ENCODE measurements at regions not wholly inside any gene's neighbourhood (a gene's known extent, or its start where the extent isn't known, plus 50 kb on each side); places are given as distances from the start of the nearest gene placed in this dataset.

- no peak overlapping the region for H3K27ac ChIP-seq
Observed at GRCh38 chr6:15922510-15923250, 206.2 kb upstream of the MYLIP start.

DNA sequence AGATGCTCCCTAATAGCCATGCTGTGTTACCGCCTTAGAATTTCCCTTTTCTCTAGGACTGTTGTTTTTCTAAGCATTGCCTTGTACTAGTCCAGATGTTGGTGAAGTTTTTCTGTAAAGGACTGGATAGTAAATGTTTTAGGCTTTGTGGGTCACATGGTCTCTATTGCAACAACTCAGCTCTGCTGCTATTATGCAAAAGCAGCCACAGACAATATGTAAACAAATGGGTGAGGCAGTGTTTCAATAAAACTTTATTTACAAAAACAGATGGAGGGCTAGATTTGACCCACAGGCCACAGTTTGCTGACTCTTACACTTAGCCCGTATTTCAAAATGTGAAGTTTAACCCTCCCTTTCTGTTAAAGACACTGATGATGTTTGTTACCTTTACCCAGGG lies 207.6 kb upstream of the MYLIP start:
- TF ChIP-seq CTCF (conservative IDR thresholded peaks at IDR 0.05): no peak
- no peak overlapping the region for H3K27ac ChIP-seq

More at GRCh38 chr6:15922510-15923250, 206.2 kb upstream of the MYLIP start:
- TF ChIP-seq CTCF (conservative IDR thresholded peaks at IDR 0.05): no peak

DNA sequence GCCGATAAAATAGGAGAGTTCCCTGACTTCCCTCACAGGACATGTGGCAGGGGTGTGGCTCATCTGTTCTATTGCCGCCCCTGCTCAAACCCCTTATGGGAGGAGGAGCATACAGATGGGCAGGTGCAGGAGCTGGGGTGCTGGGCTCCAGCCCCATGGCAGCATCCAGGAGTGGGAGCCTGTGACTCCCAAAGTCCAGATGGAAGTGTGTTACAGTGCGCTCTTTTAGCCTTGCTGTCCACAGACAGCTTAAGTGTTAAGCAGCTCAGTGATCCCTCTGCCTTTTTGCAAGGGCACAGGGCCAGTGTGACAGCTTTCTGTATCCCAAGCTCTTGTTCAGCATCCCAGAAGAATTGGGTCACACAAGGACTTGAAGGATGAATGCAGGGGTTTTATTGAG lies 212.3 kb upstream of the MYLIP start:
- H3K27ac ChIP-seq: no peak overlapping the region
- no peak for TF ChIP-seq CTCF (conservative IDR thresholded peaks at IDR 0.05)

GRCh38 chr6:15915508-15916178 lies 213.2 kb upstream of the MYLIP start:
- no peak overlapping the region for H3K27ac ChIP-seq
- no peak for TF ChIP-seq CTCF (conservative IDR thresholded peaks at IDR 0.05)

- no peak for TF ChIP-seq CTCF (conservative IDR thresholded peaks at IDR 0.05)
- no peak overlapping the region for H3K27ac ChIP-seq
Observed at GRCh38 chr6:15914553-15914952, 214.3 kb upstream of the MYLIP start.

- TF ChIP-seq CTCF (conservative IDR thresholded peaks at IDR 0.05): no peak
- H3K27ac ChIP-seq: no peak overlapping the region
Observed at GRCh38 chr6:15913573-15913972, 215.3 kb upstream of the MYLIP start.

DNA sequence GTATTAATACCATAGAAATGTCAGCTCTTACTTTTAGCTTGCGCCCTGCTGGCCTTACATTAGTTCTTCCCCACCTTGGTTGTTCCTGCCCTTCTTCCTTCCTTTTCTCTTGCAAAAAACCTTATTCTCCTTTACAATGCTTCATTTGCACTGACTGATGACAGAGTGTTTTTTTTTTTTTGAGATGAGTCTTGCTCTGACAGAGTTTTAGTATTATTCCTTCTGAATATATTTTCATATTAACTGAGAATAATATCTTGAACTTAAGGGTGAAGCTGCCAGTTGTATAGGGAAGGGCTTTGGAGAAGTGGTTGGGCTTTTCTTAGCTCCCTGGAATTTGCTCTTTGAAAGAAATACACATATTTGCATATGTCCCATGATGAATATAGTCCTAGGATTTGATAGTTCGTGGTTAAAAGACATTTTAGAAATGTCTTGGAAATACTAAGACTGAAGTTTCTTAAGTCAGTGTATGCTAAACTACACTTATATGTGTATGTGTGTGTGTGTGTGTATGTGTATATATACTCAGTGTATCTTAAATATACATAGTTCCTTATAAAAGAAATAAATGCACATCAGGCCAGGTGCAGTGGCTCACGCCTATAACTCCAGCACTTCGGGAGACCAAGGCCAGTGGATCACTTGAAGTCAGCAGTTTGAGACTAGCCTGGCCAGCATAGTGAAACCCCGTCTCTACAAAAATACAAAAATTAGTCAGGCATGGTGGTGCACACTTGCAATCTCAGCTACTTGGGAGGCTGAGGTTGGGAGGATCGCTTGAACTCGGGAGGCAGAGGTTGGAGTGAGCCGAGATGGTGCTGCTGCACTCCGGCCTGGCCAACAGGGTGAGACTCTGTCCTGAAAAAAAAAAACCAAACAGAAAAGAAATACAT lies 216.1 kb upstream of the MYLIP start:
- no peak for TF ChIP-seq CTCF (conservative IDR thresholded peaks at IDR 0.05)
- no peak overlapping the region for H3K27ac ChIP-seq
